K562 (cell line): ENCODE measurements at regions not wholly inside any gene's neighbourhood (a gene's known extent, or its start where the extent isn't known, plus 50 kb on each side); places are given as distances from the start of the nearest gene placed in this dataset.

ENCODE experiments used
- ATAC-seq: fragments of 200-7000 bp; cut with Tn5 transposase; 3 replicates; pipeline ENCODE4 v1.9.1; 2020; ENCODE audit warnings: moderate library complexity
- BruUV-seq: library from RNA; stranded (reverse); fragments of 400-500 nt; replicated peaks from 2 replicates; lab custom pipeline; 2021; lab: Mats Ljungman, UMichigan
- CTCF ChIA-PET: fragments of 300-600 bp; formaldehyde crosslinking; extraction: SDS; loops from one replicate; lab custom pipeline; 2021; ENCODE audit warnings: low intra/inter-chr PET ratio; lab: Yijun Ruan, JAX
- POLR2A ChIA-PET: fragments of 300-600, 350-650 bp; sonication (Branson Sonifier 250); formaldehyde crosslinking; extraction: SDS; loops from one replicate; lab custom pipeline; 2021; ENCODE audit warnings: antibody characterized with exemption, inconsistent platforms; lab: Yijun Ruan, JAX
- DNase-seq, 4 experiments: peaks; one replicate each; pipeline versions ENCODE4 v3.0.0 to v3.0.0-alpha.2; 2011 to 2018; ENCODE audit warnings: low spot score in 3 of 4, mixed read lengths in 3 of 4; ENCODE audit errors: extremely low read depth in 1 of 4
- FAIRE-seq: peaks from 2 replicates; lab custom pipeline; 2011; peaks lifted over from hg19 to GRCh38; lab: Jason Lieb, UNC
- H2AFZ ChIP-seq: 2 replicates; pipeline ENCODE4 v1.6.0; 2011; ENCODE audit warnings: low read depth, low read length, control low read depth, inconsistent platforms
- H3K27ac ChIP-seq: fragments of 200-600 bp; 3 replicates; pipeline ENCODE4 v1.8.0; 2011; ENCODE audit warnings: low read depth, mild to moderate bottlenecking, control low read depth, inconsistent platforms, low read length, moderate library complexity, mixed read lengths; ENCODE audit errors: extremely low read depth
- H3K27me3 ChIP-seq, 2 experiments: fragments of 300-600 bp in 1 of 2; 2 replicates in 1 of 2; 3 replicates in 1 of 2; pipeline versions ENCODE4 v1.6.0 to v1.8.0; 2011; ENCODE audit warnings: inconsistent platforms in 2 of 2, low read length in 2 of 2, mild to moderate bottlenecking in 1 of 2, mixed read lengths in 1 of 2, moderate library complexity in 1 of 2; ENCODE audit not compliant: control insufficient read depth in 2 of 2, insufficient read depth in 2 of 2
- H3K36me3 ChIP-seq: fragments of 300-600 bp; 3 replicates; pipeline ENCODE4 v1.8.0; 2011; ENCODE audit warnings: mild to moderate bottlenecking, low read length, inconsistent platforms; ENCODE audit not compliant: control insufficient read depth, insufficient read depth
- H3K4me1 ChIP-seq, 2 experiments: fragments of 200-600 bp in 1 of 2; replicated peaks in 1 of 2; 2 replicates in 1 of 2; 3 replicates in 1 of 2; pipeline versions ENCODE4 v1.5.1 to v1.8.0; 2011; ENCODE audit warnings: inconsistent platforms in 2 of 2, low read length in 2 of 2, mild to moderate bottlenecking in 1 of 2, mixed read lengths in 1 of 2, moderate library complexity in 1 of 2; ENCODE audit not compliant: control insufficient read depth in 2 of 2, insufficient read depth in 2 of 2
- H3K4me2 ChIP-seq: 2 replicates; pipeline ENCODE4 v1.6.1; 2011; ENCODE audit warnings: low read length, control low read depth, inconsistent platforms, mixed read lengths; ENCODE audit not compliant: insufficient read depth
- H3K4me3 ChIP-seq: fragments of 200-600 bp; sonication (generic), shearing (Covaris generic); 2 replicates; pipeline ENCODE4 v1.5.1; 2016; ENCODE audit warnings: control low read depth, inconsistent platforms
- H3K79me2 ChIP-seq: fragments of 200-600 bp; 3 replicates; pipeline ENCODE4 v1.8.0; 2011; ENCODE audit warnings: low read length, inconsistent platforms; ENCODE audit not compliant: control insufficient read depth, insufficient read depth
- H3K9ac ChIP-seq, 2 experiments: 2 replicates each; pipeline versions ENCODE4 v1.6.0 to v1.6.1; 2011; ENCODE audit warnings: low read depth in 2 of 2, low read length in 2 of 2, control low read depth in 1 of 2, inconsistent platforms in 1 of 2, mild to moderate bottlenecking in 1 of 2, mixed read lengths in 1 of 2; ENCODE audit not compliant: insufficient read depth in 1 of 2
- H3K9me1 ChIP-seq: one replicate; pipeline ENCODE4 v1.6.0; 2011; ENCODE audit warnings: inconsistent platforms, mild to moderate bottlenecking, low read length, moderate library complexity; ENCODE audit not compliant: control insufficient read depth, insufficient read depth
- H3K9me3 ChIP-seq: replicated peaks from 2 replicates; pipeline ENCODE4 v1.5.1; 2011; ENCODE audit warnings: low read depth, low read length, inconsistent platforms; ENCODE audit not compliant: control insufficient read depth, insufficient read depth
- H4K20me1 ChIP-seq: replicated peaks from 2 replicates; pipeline ENCODE4 v1.6.1; 2011; ENCODE audit warnings: low read length, inconsistent platforms, mixed read lengths; ENCODE audit not compliant: control insufficient read depth, insufficient read depth
- RAD21 ChIP-seq, 2 experiments: fragments of 250-450 bp in 1 of 2; fragments of 450-650 bp in 1 of 2; sonication (Bioruptor Pico) in 1 of 2; formaldehyde crosslinking in 1 of 2; IDR thresholded peaks in 1 of 2; conservative IDR thresholded peaks in 1 of 2; 2 replicates each; pipeline versions ENCODE4 v1.4.0 to v1.8.0; 2020 to 2022; ENCODE audit warnings: mild to moderate bottlenecking in 2 of 2, moderate library complexity in 1 of 2
- SMC3 ChIP-seq: conservative IDR thresholded peaks from 2 replicates; pipeline ENCODE4 v1.6.1; 2011; ENCODE audit warnings: low read depth, low read length, improper control_type of control experiment; ENCODE audit not compliant: insufficient read depth
- ZNF507 ChIP-seq: conservative IDR thresholded peaks from 2 replicates; pipeline ENCODE4 v1.6.1; 2017; ENCODE audit warnings: missing genetic modification characterization, missing compliant biosample characterization
- WGBS: fragments of 100-300 bp; shearing (Covaris generic); methylation state at CpG from one replicate; pipeline ENCODE4 v1.1.6; 2016; ENCODE audit warnings: low coverage, mixed read lengths; ENCODE audit not compliant: insufficient coverage; ENCODE audit errors: missing lambda C conversion rate; 5-methylcytosine and 5-hydroxymethylcytosine counted together
- in situ Hi-C: fragments of 300-500 bp; cut with MboI; formaldehyde crosslinking; loops from 4 replicates; pipeline ENCODE4 v1.15.0; 2018; ENCODE audit warnings: inconsistent platforms, mixed read lengths
- intact Hi-C: fragments of 100-400 bp; cut with micrococcal nuclease; formaldehyde crosslinking; loops from 2 replicates; pipeline ENCODE4 v1.14.2; 2022
- TF ChIP-seq, protein P1 (sequence below), 3 experiments: IDR thresholded peaks in 2 of 3; conservative IDR thresholded peaks in 1 of 3; 2 replicates each; pipeline ENCODE4 v1.5.1; 2011 to 2012; ENCODE audit warnings: low read length in 3 of 3, mild to moderate bottlenecking in 3 of 3, control low read depth in 2 of 3, improper control_type of control experiment in 1 of 3, inconsistent platforms in 1 of 3, low read depth in 1 of 3, mixed read lengths in 1 of 3, moderate library complexity in 1 of 3; ENCODE audit not compliant: insufficient read depth in 2 of 3
- TF ChIP-seq, protein P2 (sequence below), 2 experiments: fragments of 450-650 bp; formaldehyde crosslinking in 1 of 2; IDR thresholded peaks; 2 replicates each; pipeline versions ENCODE4 v1.4.0 to v1.6.1; 2014 to 2020; ENCODE audit warnings: mild to moderate bottlenecking in 2 of 2, borderline replicate concordance in 1 of 2, low read depth in 1 of 2

DNA sequence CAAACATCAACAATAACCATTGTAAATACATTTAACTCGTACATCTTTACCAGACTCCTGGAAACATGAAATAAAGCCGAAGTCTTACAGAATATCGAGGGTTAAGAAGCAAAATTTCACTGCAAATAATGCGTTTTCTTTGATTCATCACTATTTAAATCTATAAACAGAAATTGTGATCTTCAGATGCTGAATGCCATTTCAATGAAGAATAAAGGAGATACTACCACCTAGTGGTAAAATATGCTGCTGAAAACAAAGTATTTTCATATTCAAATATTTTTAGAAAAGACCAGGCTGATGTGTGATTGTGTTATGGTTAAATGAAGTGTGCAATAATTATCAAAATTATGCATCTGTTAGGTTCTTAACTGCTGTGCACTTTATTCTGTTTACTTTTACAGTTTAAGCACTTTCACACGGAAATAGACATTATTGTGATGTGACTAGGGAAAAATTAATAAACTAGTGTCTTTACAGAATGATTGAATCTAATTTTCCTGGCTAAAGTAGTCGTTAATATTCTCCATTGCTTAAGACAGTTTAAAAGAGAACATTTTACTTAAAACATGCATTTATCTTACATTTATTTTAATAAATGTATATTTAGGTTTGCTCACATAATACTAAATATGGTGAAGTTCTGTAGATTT, 1093.1 kb downstream of the MRPL39 start:
- Histone ChIP-seq H3K9me1 (no peaks in the 10 kb centered on the region), H3K27ac (no peak overlapping the region), H3K9me3 (no peaks in the 10 kb centered on the region), H3K36me3 (no peaks in the 10 kb centered on the region), H3K27me3 (no peaks in the 10 kb centered on the region), H2AFZ (no peak overlapping the region), H4K20me1 (no peaks in the 10 kb centered on the region), H3K79me2 (no peaks in the 10 kb centered on the region), H3K4me1 (no peaks in the 10 kb centered on the region), H3K4me3 (no peak overlapping the region), H3K4me2 (no peak overlapping the region), H3K9ac (no peak overlapping the region)
- TF ChIP-seq ZNF507, result no peak
- peak; percentile 48 to 64 for TF ChIP-seq RAD21 (CRISPR knock-in tag; conservative IDR thresholded peaks at IDR 0.05 in 1 of 2, IDR thresholded peaks at IDR 0.05 in 1 of 2)
- TF ChIP-seq, protein P1, sequence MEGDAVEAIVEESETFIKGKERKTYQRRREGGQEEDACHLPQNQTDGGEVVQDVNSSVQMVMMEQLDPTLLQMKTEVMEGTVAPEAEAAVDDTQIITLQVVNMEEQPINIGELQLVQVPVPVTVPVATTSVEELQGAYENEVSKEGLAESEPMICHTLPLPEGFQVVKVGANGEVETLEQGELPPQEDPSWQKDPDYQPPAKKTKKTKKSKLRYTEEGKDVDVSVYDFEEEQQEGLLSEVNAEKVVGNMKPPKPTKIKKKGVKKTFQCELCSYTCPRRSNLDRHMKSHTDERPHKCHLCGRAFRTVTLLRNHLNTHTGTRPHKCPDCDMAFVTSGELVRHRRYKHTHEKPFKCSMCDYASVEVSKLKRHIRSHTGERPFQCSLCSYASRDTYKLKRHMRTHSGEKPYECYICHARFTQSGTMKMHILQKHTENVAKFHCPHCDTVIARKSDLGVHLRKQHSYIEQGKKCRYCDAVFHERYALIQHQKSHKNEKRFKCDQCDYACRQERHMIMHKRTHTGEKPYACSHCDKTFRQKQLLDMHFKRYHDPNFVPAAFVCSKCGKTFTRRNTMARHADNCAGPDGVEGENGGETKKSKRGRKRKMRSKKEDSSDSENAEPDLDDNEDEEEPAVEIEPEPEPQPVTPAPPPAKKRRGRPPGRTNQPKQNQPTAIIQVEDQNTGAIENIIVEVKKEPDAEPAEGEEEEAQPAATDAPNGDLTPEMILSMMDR (IDR thresholded peaks at IDR 0.05 in 2 of 3, conservative IDR thresholded peaks at IDR 0.05 in 1 of 3; ENCODE audit: insufficient read depth in 2 of 3, low read depth in 1 of 3, low read length in 3 of 3), result peak in 1 of 3 experiments; percentile 54; a peak in 2 of 6 replicates
- 0 out of 2 replicates have a peak, but pooled peaks have one; percentile 6 for TF ChIP-seq SMC3
- TF ChIP-seq, protein P2, sequence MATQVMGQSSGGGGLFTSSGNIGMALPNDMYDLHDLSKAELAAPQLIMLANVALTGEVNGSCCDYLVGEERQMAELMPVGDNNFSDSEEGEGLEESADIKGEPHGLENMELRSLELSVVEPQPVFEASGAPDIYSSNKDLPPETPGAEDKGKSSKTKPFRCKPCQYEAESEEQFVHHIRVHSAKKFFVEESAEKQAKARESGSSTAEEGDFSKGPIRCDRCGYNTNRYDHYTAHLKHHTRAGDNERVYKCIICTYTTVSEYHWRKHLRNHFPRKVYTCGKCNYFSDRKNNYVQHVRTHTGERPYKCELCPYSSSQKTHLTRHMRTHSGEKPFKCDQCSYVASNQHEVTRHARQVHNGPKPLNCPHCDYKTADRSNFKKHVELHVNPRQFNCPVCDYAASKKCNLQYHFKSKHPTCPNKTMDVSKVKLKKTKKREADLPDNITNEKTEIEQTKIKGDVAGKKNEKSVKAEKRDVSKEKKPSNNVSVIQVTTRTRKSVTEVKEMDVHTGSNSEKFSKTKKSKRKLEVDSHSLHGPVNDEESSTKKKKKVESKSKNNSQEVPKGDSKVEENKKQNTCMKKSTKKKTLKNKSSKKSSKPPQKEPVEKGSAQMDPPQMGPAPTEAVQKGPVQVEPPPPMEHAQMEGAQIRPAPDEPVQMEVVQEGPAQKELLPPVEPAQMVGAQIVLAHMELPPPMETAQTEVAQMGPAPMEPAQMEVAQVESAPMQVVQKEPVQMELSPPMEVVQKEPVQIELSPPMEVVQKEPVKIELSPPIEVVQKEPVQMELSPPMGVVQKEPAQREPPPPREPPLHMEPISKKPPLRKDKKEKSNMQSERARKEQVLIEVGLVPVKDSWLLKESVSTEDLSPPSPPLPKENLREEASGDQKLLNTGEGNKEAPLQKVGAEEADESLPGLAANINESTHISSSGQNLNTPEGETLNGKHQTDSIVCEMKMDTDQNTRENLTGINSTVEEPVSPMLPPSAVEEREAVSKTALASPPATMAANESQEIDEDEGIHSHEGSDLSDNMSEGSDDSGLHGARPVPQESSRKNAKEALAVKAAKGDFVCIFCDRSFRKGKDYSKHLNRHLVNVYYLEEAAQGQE (IDR thresholded peaks at IDR 0.05; ENCODE audit: borderline replicate concordance), result peak; percentile 37; the same call in 1 of the 2 replicates
- TF ChIP-seq, protein P2 (CRISPR knock-in tag; IDR thresholded peaks at IDR 0.05; ENCODE audit: low read depth), result no peak
- FAIRE-seq (peak; percentile 23), ATAC-seq (no peak), DNase-seq (no peak)
- CTCF ChIA-PET, result no interaction called here
- intact Hi-C loops (no loop called here), in situ Hi-C loops (no loop called here)
- under 1% methylated on average over 6 of the region's 6 CpGs for WGBS
- POLR2A ChIA-PET, result no interaction called here
- BruUV-seq, result no TSS peak
